Natural killer cell (primary cell): ENCODE measurements at regions not wholly inside any gene's neighbourhood (a gene's known extent, or its start where the extent isn't known, plus 50 kb on each side); places are given as distances from the start of the nearest gene placed in this dataset.

ENCODE experiments used
- ATAC-seq, 3 donors: fragments of 150-1000 bp in 2 of 3; fragments of 200-7000 bp in 1 of 3; cut with Tn5 transposase; 1 replicate in 1 of 3; 2 replicates in 2 of 3; pipeline ENCODE4 v1.10.0; 2021; ENCODE audit warnings: mild to moderate bottlenecking in 2 of 3, moderate library complexity in 2 of 3
- DNase-seq, 2 donors: peaks; one replicate each; pipeline versions ENCODE4 v3.0.0 to v3.0.0-alpha.2; 2013 to 2021; ENCODE audit warnings: mixed read lengths in 1 of 2
- H3K27ac ChIP-seq: one replicate; pipeline ENCODE4 v1.5.1; 2013; ENCODE audit warnings: mild to moderate bottlenecking, low read length
- H3K27me3 ChIP-seq: one replicate; pipeline ENCODE4 v1.6.1; 2013; ENCODE audit warnings: low read length; ENCODE audit not compliant: control insufficient read depth, insufficient read depth
- H3K36me3 ChIP-seq: one replicate; pipeline ENCODE4 v1.6.1; 2013; ENCODE audit warnings: low read length; ENCODE audit not compliant: control insufficient read depth, insufficient read depth
- H3K4me1 ChIP-seq: one replicate; pipeline ENCODE4 v1.6.1; 2013; ENCODE audit warnings: low read length; ENCODE audit not compliant: control insufficient read depth, insufficient read depth
- H3K4me3 ChIP-seq: one replicate; pipeline ENCODE4 v1.5.1; 2013; ENCODE audit warnings: low read length
- H3K9me3 ChIP-seq: one replicate; pipeline ENCODE4 v1.6.1; 2013; ENCODE audit warnings: low read length; ENCODE audit not compliant: control insufficient read depth, insufficient read depth
- H3K27ac Mint-ChIP-seq, 2 donors: one replicate each; pipeline ENCODE4 v1.8.0; 2022; ENCODE audit warnings: mild to moderate bottlenecking in 2 of 2, mixed read lengths in 2 of 2, moderate library complexity in 1 of 2
- H3K27me3 Mint-ChIP-seq, 2 donors: one replicate each; pipeline ENCODE4 v1.8.0; 2022; ENCODE audit warnings: low read depth in 2 of 2, mixed read lengths in 2 of 2
- H3K36me3 Mint-ChIP-seq: one replicate; pipeline ENCODE4 v1.8.0; 2022; ENCODE audit warnings: mixed read lengths
- H3K4me1 Mint-ChIP-seq, 2 donors: one replicate each; pipeline ENCODE4 v1.8.0; 2022; ENCODE audit warnings: mixed read lengths in 2 of 2
- H3K4me3 Mint-ChIP-seq: one replicate; pipeline ENCODE4 v1.8.0; 2022; ENCODE audit warnings: mild to moderate bottlenecking, moderate library complexity, mixed read lengths
- H3K9me3 Mint-ChIP-seq, 2 donors: one replicate each; pipeline ENCODE4 v1.8.0; 2022; ENCODE audit warnings: mixed read lengths in 2 of 2
- WGBS: methylation state at CpG from one replicate; pipeline ENCODE4 v1.1.7; 2013; ENCODE audit warnings: missing lambda C conversion rate; ENCODE audit not compliant: insufficient coverage; 5-methylcytosine and 5-hydroxymethylcytosine counted together
- intact Hi-C: fragments of 100-400 bp; cut with micrococcal nuclease; formaldehyde crosslinking; loops from one replicate; pipeline ENCODE4 v1.14.2; 2022
- TF ChIP-seq, protein P1 (sequence below): fragments of 200-600 bp; IDR thresholded peaks from one replicate; pipeline ENCODE4 v1.8.0; 2022; ENCODE audit warnings: antibody characterized with exemption

DNA sequence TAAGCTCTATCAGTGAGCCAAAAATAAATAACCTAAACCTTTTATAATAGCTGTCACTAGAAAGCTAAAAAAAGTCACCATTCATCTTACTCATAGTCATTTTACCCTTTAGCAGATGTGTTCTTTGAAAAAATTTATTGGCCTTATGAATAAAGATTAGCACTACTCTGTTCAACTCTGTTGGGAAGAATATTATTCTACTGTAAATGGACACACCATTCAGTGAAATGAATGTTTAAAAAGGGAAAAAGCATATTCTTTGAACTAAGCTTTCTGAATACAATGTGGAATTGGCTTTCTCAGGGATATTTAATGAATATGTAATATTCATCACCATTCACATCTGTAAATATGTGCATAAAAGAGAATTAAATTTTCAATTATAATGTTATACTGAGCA, 422.0 kb downstream of the CBLN2 start:
- Histone ChIP-seq H3K36me3 (no peaks in the 10 kb centered on the region), H3K27ac (no peak overlapping the region), H3K27me3 (no peaks in the 10 kb centered on the region), H3K4me1 (no peaks in the 10 kb centered on the region), H3K9me3 (no peaks in the 10 kb centered on the region), H3K4me3 (no peak overlapping the region)
- DNase-seq (no peak), ATAC-seq (no peak)
- no peaks in the 10 kb centered on the region for H3K36me3 Mint-ChIP-seq
- peaks cover 10 to 13% of the 10 kb centered on the region in 2 donors for H3K9me3 Mint-ChIP-seq
- TF ChIP-seq, protein P1, sequence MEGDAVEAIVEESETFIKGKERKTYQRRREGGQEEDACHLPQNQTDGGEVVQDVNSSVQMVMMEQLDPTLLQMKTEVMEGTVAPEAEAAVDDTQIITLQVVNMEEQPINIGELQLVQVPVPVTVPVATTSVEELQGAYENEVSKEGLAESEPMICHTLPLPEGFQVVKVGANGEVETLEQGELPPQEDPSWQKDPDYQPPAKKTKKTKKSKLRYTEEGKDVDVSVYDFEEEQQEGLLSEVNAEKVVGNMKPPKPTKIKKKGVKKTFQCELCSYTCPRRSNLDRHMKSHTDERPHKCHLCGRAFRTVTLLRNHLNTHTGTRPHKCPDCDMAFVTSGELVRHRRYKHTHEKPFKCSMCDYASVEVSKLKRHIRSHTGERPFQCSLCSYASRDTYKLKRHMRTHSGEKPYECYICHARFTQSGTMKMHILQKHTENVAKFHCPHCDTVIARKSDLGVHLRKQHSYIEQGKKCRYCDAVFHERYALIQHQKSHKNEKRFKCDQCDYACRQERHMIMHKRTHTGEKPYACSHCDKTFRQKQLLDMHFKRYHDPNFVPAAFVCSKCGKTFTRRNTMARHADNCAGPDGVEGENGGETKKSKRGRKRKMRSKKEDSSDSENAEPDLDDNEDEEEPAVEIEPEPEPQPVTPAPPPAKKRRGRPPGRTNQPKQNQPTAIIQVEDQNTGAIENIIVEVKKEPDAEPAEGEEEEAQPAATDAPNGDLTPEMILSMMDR: no peak
- H3K4me1 Mint-ChIP-seq: no peaks in the 10 kb centered on the region
- intact Hi-C loops: no loop called here
- no peak overlapping the region for H3K27ac Mint-ChIP-seq
- H3K4me3 Mint-ChIP-seq: no peak overlapping the region
- H3K27me3 Mint-ChIP-seq: no peaks in the 10 kb centered on the region

DNA sequence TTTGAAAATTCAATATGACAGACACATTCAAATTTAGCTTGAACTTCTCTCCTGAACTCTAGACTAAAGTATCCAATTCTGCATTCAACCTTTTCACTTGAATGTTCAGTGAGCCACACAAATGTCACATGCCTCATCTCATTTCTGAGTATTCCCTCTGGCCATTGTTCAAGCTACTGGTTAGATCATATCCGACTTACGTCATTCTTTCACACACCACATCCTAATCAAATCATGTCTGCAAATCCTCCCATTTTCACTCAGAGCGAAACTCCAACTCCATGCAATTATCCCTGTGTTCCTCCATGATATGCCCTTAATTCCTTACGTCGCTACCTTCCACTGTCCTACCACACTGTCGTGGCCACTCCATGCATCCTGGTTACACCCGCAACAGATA, 425.1 kb downstream of the CBLN2 start:
- Histone ChIP-seq H3K4me1 (no peaks in the 10 kb centered on the region), H3K27me3 (no peaks in the 10 kb centered on the region), H3K27ac (no peak overlapping the region), H3K36me3 (no peaks in the 10 kb centered on the region), H3K4me3 (no peak overlapping the region), H3K9me3 (no peaks in the 10 kb centered on the region)
- no peak for ATAC-seq
- no peak for DNase-seq
- Mint-ChIP-seq H3K27ac (no peak overlapping the region), H3K4me1 (no peaks in the 10 kb centered on the region), H3K9me3 (peaks cover 17 to 18% of the 10 kb centered on the region in 2 donors), H3K36me3 (no peaks in the 10 kb centered on the region), H3K27me3 (no peaks in the 10 kb centered on the region), H3K4me3 (no peak overlapping the region)
- WGBS: 93% methylated on average over 7 of the region's 7 CpGs
- intact Hi-C loops: no loop called here
- TF ChIP-seq, protein P1: no peak

DNA sequence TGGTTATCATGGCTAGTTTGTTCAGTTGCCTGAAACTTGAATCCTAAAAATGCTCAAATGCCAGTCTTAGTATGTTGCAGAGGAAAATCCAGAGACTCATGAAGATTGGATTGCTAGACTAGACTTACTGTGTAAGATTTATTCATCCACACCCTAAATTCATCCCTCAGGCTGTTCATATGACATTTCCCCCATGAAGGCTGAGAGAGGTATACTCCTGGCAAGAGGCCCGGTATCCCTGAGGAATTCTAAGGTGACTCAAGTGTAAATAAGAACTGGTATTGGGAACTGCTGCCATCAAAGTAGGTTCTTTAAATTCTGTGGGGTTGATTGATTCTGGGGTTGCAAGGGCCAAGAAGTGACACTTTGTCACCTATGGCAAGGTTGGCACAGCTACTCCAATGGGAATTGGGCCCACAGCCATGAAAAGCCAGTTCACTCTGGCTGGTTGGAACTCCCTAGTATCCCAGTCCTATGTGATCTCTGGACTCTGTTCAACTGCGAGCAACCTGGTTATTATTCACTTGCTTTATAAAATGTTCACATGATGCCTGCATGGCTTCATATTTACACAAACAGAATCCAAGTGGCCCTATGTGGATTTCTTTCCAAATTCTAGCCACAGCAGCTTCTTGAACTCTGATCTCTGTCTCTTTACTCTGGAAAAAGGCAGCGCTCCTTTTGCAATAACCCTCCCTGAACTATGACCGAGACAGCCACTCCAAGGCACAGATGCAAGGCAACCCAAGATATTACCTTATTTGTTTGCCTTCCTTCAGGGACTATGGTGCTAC, 429.1 kb downstream of the CBLN2 start:
- no peak overlapping the region for H3K27ac Mint-ChIP-seq
- Histone ChIP-seq H3K27ac (no peak overlapping the region), H3K36me3 (no peaks in the 10 kb centered on the region), H3K9me3 (peaks cover 3% of the 10 kb centered on the region), H3K27me3 (no peaks in the 10 kb centered on the region), H3K4me3 (no peak overlapping the region), H3K4me1 (no peaks in the 10 kb centered on the region)
- no peak overlapping the region for H3K4me3 Mint-ChIP-seq
- H3K4me1 Mint-ChIP-seq: no peaks in the 10 kb centered on the region
- TF ChIP-seq, protein P1: no peak
- WGBS: 92% methylated on average over 4 of the region's 4 CpGs
- intact Hi-C loops: no loop called here
- H3K36me3 Mint-ChIP-seq: no peaks in the 10 kb centered on the region
- DNase-seq (no peak), ATAC-seq (no peak)
- no peaks in the 10 kb centered on the region for H3K27me3 Mint-ChIP-seq
- H3K9me3 Mint-ChIP-seq: peaks cover 16 to 18% of the 10 kb centered on the region in 2 donors
